Ovary (tissue), 7 donors: ENCODE measurements at regions not wholly inside any gene's neighbourhood (a gene's known extent, or its start where the extent isn't known, plus 50 kb on each side); places are given as distances from the start of the nearest gene placed in this dataset.

Experiments
- DNase-seq, 5 donors: peaks; one replicate each; pipeline ENCODE4 v3.0.0-alpha.2; 2019 to 2020
- H3K27ac ChIP-seq, 2 donors: fragments of 200-600 bp; one replicate each; pipeline versions ENCODE4 v1.5.1 to v1.8.0; 2019 to 2022
- H3K27me3 ChIP-seq: fragments of 200-600 bp; one replicate; pipeline ENCODE4 v1.8.0; 2022
- H3K36me3 ChIP-seq: fragments of 200-600 bp; sonication (generic); one replicate; pipeline ENCODE4 v1.5.1; 2019
- H3K4me1 ChIP-seq: one replicate; pipeline ENCODE4 v1.8.1; 2013; ENCODE audit warnings: mild to moderate bottlenecking, moderate library complexity; ENCODE audit not compliant: insufficient read depth
- H3K4me3 ChIP-seq: fragments of 200-600 bp; sonication (generic); one replicate; pipeline ENCODE4 v1.5.1; 2017
- H3K9me3 ChIP-seq, 2 donors: fragments of 200-600 bp in 1 of 2; sonication (generic) in 1 of 2; one replicate each; pipeline versions ENCODE4 v1.5.1 to v1.8.1; 2013 to 2019; ENCODE audit warnings: mild to moderate bottlenecking in 1 of 2, moderate library complexity in 1 of 2
- CTCF ChIP-seq, 3 donors: fragments of 450-650 bp in 2 of 3; fragments of 200-600 bp in 1 of 3; IDR thresholded peaks; one replicate each; pipeline versions ENCODE4 v1.5.1 to v1.8.0; 2016 to 2022; ENCODE audit warnings: antibody characterized with exemption in 3 of 3, mild to moderate bottlenecking in 1 of 3
- EP300 ChIP-seq: sonication (generic); formaldehyde crosslinking; IDR thresholded peaks from one replicate; pipeline ENCODE4 v1.6.1; 2017; ENCODE audit warnings: antibody characterized with exemption
- POLR2A ChIP-seq: fragments of 450-650 bp; IDR thresholded peaks from one replicate; pipeline ENCODE4 v1.6.1; 2017; ENCODE audit warnings: antibody characterized with exemption, mild to moderate bottlenecking, moderate library complexity
- WGBS, 3 donors: extraction: QIAGEN DNeasy Blood & Tissue Kit in 1 of 3; methylation state at CpG; one replicate each; pipeline versions ENCODE4 v1.1.5 to v1.1.7; 2013 to 2017; 5-methylcytosine and 5-hydroxymethylcytosine counted together
- intact Hi-C, 4 donors: fragments of 100-400 bp; cut with DNase I; formaldehyde crosslinking; loops; one replicate each; pipeline versions ENCODE4 v1.11.0 to v1.15.1; 2022 to 2023
- donor health status: DM: no; HTN: no; CAD: no; lungs with moderate emphysema.
- donor health status: DM: no; HTN: no; CAD: no.
- donor health status: Bipolar disorder and iron deficiency.
- donor health status: DM: no; HTN: no; CAD: no.
- donor health status: DM: yes; HTN: yes; CAD: no.

- Histone ChIP-seq H3K9me3 (no peaks in the 10 kb centered on the region), H3K27me3 (no peaks in the 10 kb centered on the region), H3K4me1 (no peaks in the 10 kb centered on the region), H3K27ac (no peak overlapping the region), H3K4me3 (no peak overlapping the region), H3K36me3 (no peaks in the 10 kb centered on the region)
- intact Hi-C loops = no loop called here
- DNase-seq = no peak
- TF ChIP-seq CTCF (IDR thresholded peaks at IDR 0.05) = no peak
- no peak for TF ChIP-seq EP300
- no peak for TF ChIP-seq POLR2A
- WGBS, 3 donors = 92 to 96% (median 96%) methylated on average over 10 of the region's 10 CpGs
Observed at GRCh38 chr2:230657906-230658305, 54.7 kb upstream of the CAB39 start.

GRCh38 chr2:230658577-230658876, 54.1 kb upstream of the CAB39 start:
- TF ChIP-seq CTCF (IDR thresholded peaks at IDR 0.05) (no peak), POLR2A (no peak), EP300 (no peak)
- WGBS, 3 donors = 75 to 91% (median 82%) methylated on average over 1 of the region's 1 CpG

GRCh38 chr2:230658877-230659652, 53.6 kb upstream of the CAB39 start:
- Histone ChIP-seq H3K27me3 (no peaks in the 10 kb centered on the region), H3K4me3 (no peak overlapping the region), H3K9me3 (no peaks in the 10 kb centered on the region), H3K36me3 (no peaks in the 10 kb centered on the region), H3K4me1 (no peaks in the 10 kb centered on the region), H3K27ac (no peak overlapping the region)
- intact Hi-C loops = no loop called here
- TF ChIP-seq EP300 (no peak), POLR2A (no peak), CTCF (IDR thresholded peaks at IDR 0.05) (no peak)
- 82 to 85% (median 83%) methylated on average over 11 of the region's 11 CpGs for WGBS, 3 donors
- no peak for DNase-seq

More at GRCh38 chr2:230658577-230658876, 54.1 kb upstream of the CAB39 start:
- no peaks in the 10 kb centered on the region for H3K9me3 ChIP-seq
- H3K4me3 ChIP-seq = no peak overlapping the region
- intact Hi-C loops = no loop called here
- H3K4me1 ChIP-seq = no peaks in the 10 kb centered on the region
- H3K36me3 ChIP-seq = no peaks in the 10 kb centered on the region
- H3K27me3 ChIP-seq = no peaks in the 10 kb centered on the region
- DNase-seq = no peak
- H3K27ac ChIP-seq = no peak overlapping the region

- 78 to 80% (median 78%) methylated on average over 15 of the region's 15 CpGs for WGBS, 3 donors
Observed at GRCh38 chr2:230660294-230661060, 52.2 kb upstream of the CAB39 start.

More at GRCh38 chr2:230660294-230661060, 52.2 kb upstream of the CAB39 start:
- Histone ChIP-seq H3K27me3 (no peaks in the 10 kb centered on the region), H3K27ac (no peak overlapping the region), H3K4me3 (no peak overlapping the region), H3K9me3 (no peaks in the 10 kb centered on the region), H3K4me1 (no peaks in the 10 kb centered on the region), H3K36me3 (no peaks in the 10 kb centered on the region)
- intact Hi-C loops = no loop called here
- TF ChIP-seq POLR2A (no peak), CTCF (IDR thresholded peaks at IDR 0.05) (no peak), EP300 (no peak)
- no peak for DNase-seq
